Mucosa of descending colon (tissue), 3 donors: ENCODE measurements at regions not wholly inside any gene's neighbourhood (a gene's known extent, or its start where the extent isn't known, plus 50 kb on each side); places are given as distances from the start of the nearest gene placed in this dataset.

ENCODE experiments used
- ATAC-seq: fragments of 200-7000 bp; cut with Tn5 transposase; one replicate; pipeline ENCODE4 v1.9.1; 2020; ENCODE audit warnings: mild to moderate bottlenecking, moderate library complexity
- DNase-seq, 3 donors: peaks; one replicate each; pipeline ENCODE4 v3.0.0-alpha.2; 2020
- H3K36me3 ChIP-seq: fragments of 200-600 bp; one replicate; pipeline ENCODE4 v1.8.0; 2021; ENCODE audit warnings: low read depth, mild to moderate bottlenecking
- H3K4me1 ChIP-seq: fragments of 200-600 bp; one replicate; pipeline ENCODE4 v1.8.0; 2021; ENCODE audit warnings: low read depth, mild to moderate bottlenecking
- H3K4me3 ChIP-seq: fragments of 200-600 bp; one replicate; pipeline ENCODE4 v1.8.0; 2021; ENCODE audit warnings: mild to moderate bottlenecking
- H3K9me3 ChIP-seq: fragments of 200-600 bp; one replicate; pipeline ENCODE4 v1.8.0; 2021; ENCODE audit warnings: mild to moderate bottlenecking
- intact Hi-C, 2 donors: fragments of 100-400 bp; cut with DNase I in 1 of 2; cut with micrococcal nuclease in 1 of 2; formaldehyde crosslinking; loops; one replicate each; pipeline versions ENCODE4 v1.11.0 to v1.11.1; 2022; cut with DNase I, micrococcal nuclease
- TF ChIP-seq, protein P1 (sequence below): fragments of 200-600 bp; IDR thresholded peaks from one replicate; pipeline ENCODE4 v1.8.0; 2022; ENCODE audit warnings: antibody characterized with exemption, mild to moderate bottlenecking
- donor health status: DM: no; HTN: no; CAD: no; lungs with moderate emphysema.
- donor health status: DM: no; HTN: no; CAD: no.
- donor health status: DM: no; HTN: yes; CAD: no.

DNA sequence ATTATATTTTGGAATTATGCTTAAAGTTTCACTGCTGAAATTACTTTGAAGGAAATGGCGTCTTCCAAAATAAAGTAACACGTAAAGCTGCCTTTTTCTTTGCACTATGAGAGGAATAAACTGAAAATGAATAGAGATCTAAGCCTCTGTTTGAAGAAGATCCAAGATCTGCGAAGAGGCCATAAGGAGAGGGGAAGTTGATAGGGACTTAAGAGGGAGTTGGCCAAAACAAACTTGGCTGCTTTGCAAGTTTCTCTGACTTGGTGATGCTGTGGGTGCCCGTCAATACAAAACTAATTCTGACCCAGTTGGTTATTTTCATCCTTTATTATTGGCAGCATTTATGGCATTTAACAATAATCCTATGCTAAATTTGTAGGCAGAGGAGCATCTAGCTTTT, 190.2 kb upstream of the GBE1 start:
- DNase-seq: no peak
- Histone ChIP-seq H3K36me3 (no peaks in the 10 kb centered on the region), H3K4me1 (no peaks in the 10 kb centered on the region), H3K9me3 (no peaks in the 10 kb centered on the region), H3K4me3 (no peak overlapping the region)
- intact Hi-C loops: no loop called here
- no peak for ATAC-seq
- TF ChIP-seq, protein P1, sequence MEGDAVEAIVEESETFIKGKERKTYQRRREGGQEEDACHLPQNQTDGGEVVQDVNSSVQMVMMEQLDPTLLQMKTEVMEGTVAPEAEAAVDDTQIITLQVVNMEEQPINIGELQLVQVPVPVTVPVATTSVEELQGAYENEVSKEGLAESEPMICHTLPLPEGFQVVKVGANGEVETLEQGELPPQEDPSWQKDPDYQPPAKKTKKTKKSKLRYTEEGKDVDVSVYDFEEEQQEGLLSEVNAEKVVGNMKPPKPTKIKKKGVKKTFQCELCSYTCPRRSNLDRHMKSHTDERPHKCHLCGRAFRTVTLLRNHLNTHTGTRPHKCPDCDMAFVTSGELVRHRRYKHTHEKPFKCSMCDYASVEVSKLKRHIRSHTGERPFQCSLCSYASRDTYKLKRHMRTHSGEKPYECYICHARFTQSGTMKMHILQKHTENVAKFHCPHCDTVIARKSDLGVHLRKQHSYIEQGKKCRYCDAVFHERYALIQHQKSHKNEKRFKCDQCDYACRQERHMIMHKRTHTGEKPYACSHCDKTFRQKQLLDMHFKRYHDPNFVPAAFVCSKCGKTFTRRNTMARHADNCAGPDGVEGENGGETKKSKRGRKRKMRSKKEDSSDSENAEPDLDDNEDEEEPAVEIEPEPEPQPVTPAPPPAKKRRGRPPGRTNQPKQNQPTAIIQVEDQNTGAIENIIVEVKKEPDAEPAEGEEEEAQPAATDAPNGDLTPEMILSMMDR: no peak

DNA sequence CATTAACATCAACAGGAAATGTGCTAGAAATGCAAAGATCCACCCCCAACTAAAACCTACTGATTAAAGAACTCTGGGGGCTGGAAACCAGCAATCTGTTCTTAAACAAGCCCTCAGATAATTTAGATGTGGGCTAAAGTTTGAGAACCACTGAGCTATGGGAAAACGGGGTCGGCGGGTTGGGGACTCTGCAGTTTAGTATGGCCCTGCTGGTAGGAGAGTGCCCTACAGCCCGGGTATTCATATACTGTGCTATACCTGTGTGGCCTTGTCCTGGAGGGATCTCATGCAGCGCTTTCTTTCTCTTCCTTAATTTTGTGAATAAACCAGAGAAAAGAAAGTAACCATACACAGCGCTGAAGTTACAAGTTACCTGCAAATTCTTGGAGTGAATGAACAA, 189.7 kb upstream of the GBE1 start:
- intact Hi-C loops: no loop called here
- TF ChIP-seq, protein P1: no peak

DNA sequence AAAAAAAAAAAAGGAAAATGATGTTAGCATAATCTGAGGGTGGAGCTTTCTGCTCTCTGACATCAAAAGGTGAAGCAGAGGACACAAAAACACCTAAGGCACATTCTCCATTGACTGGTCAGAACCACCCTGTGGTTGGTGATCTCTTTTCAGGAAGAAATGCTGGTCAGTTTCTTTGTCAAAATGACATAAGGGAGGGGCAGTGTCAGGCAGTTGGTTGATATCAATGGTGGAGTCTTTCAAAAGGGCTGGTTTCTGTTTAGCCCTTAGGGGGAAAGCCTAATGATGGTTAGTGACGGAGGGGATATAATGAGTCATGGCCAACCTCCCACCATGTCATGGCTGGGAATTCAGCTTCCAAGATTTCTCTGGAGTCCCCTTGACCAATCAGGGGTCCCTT, 185.9 kb upstream of the GBE1 start:
- DNase-seq (no peak), ATAC-seq (no peak)
- H3K9me3 ChIP-seq: peaks cover 7% of the 10 kb centered on the region
- TF ChIP-seq, protein P1: no peak
- no peak overlapping the region for H3K4me3 ChIP-seq
- no peaks in the 10 kb centered on the region for H3K4me1 ChIP-seq
- intact Hi-C loops: no loop called here
- H3K36me3 ChIP-seq: no peaks in the 10 kb centered on the region

More for the DNA sequence above, 189.7 kb upstream of the GBE1 start:
- no peak overlapping the region for H3K4me3 ChIP-seq
- ATAC-seq: no peak
- H3K4me1 ChIP-seq: no peaks in the 10 kb centered on the region
- H3K36me3 ChIP-seq: no peaks in the 10 kb centered on the region
- DNase-seq: no peak
- H3K9me3 ChIP-seq: no peaks in the 10 kb centered on the region

DNA sequence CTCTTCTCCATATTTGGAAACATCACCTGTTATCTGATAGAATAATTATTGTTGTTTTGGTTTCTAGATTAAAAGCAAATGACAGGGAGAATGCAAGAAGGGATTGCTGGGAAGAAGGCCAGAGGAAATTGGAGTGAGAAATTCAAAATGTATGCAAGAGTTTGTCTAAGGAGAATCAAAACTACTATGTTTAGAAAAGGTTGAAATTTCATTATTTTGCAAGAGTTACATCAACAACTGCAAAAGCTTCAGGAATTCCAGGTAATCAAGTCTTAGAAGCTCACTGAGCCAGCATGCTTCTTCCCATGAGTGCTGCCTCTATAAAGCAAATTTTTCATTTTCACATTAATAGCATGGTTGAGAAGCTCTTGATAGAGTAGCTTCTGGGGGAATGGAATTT, 177.2 kb upstream of the GBE1 start:
- TF ChIP-seq, protein P1: no peak
- Histone ChIP-seq H3K36me3 (no peaks in the 10 kb centered on the region), H3K4me1 (no peaks in the 10 kb centered on the region), H3K4me3 (no peak overlapping the region), H3K9me3 (peaks cover 4% of the 10 kb centered on the region)
- no peak for DNase-seq
- intact Hi-C loops: no loop called here
- ATAC-seq: no peak

DNA sequence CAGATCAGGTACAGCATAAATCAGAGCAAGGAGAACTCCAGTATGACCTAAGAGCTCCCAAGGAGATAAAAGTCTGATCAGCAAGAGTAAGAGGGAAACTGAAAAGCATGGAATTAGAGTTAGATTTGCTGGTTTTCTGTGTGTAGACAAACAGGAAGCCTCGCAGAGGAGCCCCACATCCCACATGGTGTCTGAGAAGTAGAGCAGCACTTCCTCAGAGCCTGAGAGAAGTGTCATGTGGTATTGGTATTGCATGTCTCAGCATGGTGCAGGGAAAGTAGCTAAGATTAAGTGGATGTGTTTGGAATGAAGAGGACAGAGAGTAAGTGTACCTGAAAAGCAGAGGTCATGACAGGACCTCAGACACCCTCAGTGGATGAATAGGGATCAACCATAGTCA, 175.4 kb upstream of the GBE1 start:
- no peak for ATAC-seq
- intact Hi-C loops: no loop called here
- TF ChIP-seq, protein P1: no peak
- H3K4me1 ChIP-seq: no peaks in the 10 kb centered on the region
- H3K9me3 ChIP-seq: no peaks in the 10 kb centered on the region
- H3K36me3 ChIP-seq: no peaks in the 10 kb centered on the region
- DNase-seq: peak in 1 of 3 donors; percentile 4
- no peak overlapping the region for H3K4me3 ChIP-seq

DNA sequence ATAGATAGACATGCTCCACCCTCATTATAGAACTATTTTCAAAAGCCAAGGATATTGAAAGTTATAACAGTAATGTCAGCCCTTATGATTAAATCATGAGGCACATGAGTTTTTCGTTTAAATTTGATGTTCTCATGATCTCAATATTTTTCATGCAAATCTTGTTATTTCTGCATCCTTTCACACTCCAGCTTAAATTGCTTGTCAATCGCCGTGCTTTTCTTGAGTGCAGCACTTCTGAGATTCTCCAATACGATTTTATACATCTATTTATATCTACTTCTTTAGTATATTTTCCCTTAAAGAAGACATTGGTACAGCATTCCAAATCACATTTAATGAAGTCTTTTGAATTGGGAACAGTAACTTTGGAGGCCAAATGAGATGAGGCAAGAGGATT, 171.2 kb upstream of the GBE1 start:
- Histone ChIP-seq H3K36me3 (no peaks in the 10 kb centered on the region), H3K9me3 (no peaks in the 10 kb centered on the region), H3K4me3 (no peak overlapping the region), H3K4me1 (no peaks in the 10 kb centered on the region)
- intact Hi-C loops: no loop called here
- ATAC-seq (no peak), DNase-seq (no peak)
- TF ChIP-seq, protein P1: no peak
